22Rv1 (cell line): ENCODE measurements at regions not wholly inside any gene's neighbourhood (a gene's known extent, or its start where the extent isn't known, plus 50 kb on each side); places are given as distances from the start of the nearest gene placed in this dataset.

Experiments
- ZFX ChIP-seq: fragments of 450-650 bp; IDR thresholded peaks from 2 replicates; pipeline ENCODE4 v1.6.1; 2017; ENCODE audit warnings: antibody characterized with exemption, borderline replicate concordance
- TF ChIP-seq, protein P1 (sequence below): fragments of 450-650 bp; IDR thresholded peaks from 2 replicates; pipeline ENCODE4 v1.5.1; 2017; ENCODE audit warnings: mild to moderate bottlenecking

DNA sequence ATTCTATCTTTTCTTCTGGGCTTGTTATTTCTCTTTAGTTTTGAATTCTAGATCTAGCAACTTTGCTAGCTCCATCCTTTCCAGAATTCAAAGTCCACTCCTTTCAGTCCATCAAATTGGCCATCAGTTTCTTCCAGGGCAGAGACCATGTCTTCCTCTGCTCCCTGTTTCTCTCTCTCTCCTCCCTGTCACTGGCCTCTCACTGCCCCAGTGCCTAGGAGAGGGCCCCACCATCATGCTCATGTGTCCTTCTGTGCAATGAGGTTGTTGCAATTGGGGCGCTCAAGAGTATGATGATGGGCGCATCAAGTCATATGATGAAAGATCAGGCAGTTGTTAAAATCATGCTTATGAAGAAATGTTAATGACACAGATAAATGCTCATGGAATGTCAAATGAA, 159.2 kb upstream of the HS6ST1 start:
- TF ChIP-seq, protein P1, sequence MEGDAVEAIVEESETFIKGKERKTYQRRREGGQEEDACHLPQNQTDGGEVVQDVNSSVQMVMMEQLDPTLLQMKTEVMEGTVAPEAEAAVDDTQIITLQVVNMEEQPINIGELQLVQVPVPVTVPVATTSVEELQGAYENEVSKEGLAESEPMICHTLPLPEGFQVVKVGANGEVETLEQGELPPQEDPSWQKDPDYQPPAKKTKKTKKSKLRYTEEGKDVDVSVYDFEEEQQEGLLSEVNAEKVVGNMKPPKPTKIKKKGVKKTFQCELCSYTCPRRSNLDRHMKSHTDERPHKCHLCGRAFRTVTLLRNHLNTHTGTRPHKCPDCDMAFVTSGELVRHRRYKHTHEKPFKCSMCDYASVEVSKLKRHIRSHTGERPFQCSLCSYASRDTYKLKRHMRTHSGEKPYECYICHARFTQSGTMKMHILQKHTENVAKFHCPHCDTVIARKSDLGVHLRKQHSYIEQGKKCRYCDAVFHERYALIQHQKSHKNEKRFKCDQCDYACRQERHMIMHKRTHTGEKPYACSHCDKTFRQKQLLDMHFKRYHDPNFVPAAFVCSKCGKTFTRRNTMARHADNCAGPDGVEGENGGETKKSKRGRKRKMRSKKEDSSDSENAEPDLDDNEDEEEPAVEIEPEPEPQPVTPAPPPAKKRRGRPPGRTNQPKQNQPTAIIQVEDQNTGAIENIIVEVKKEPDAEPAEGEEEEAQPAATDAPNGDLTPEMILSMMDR = no peak
- TF ChIP-seq ZFX = no peak
